SK-N-SH (cell line): ENCODE measurements at regions not wholly inside any gene's neighbourhood (a gene's known extent, or its start where the extent isn't known, plus 50 kb on each side); places are given as distances from the start of the nearest gene placed in this dataset.

Experiments
- EZH2phosphoT487 ChIP-seq: fragments of 200-600 bp; sonication (generic); IDR thresholded peaks from 2 replicates; pipeline ENCODE4 v1.6.1; 2017; ENCODE audit warnings: low read depth, mixed run types, mild to moderate bottlenecking, antibody characterized with exemption, moderate library complexity, borderline replicate concordance
- JUND ChIP-seq: IDR thresholded peaks from 2 replicates; pipeline ENCODE4 v1.4.0; 2012
- MAX ChIP-seq: IDR thresholded peaks from 2 replicates; pipeline ENCODE4 v1.4.0; 2012; ENCODE audit warnings: low read depth
- TF ChIP-seq, protein P1 (sequence below): fragments of 200-600 bp; sonication (generic); IDR thresholded peaks from 2 replicates; pipeline ENCODE4 v1.6.1; 2017; ENCODE audit warnings: antibody characterized with exemption, mild to moderate bottlenecking, moderate library complexity
- TF ChIP-seq, protein P2 (sequence below): IDR thresholded peaks from 2 replicates; pipeline ENCODE4 v1.6.1; 2012; ENCODE audit warnings: mild to moderate bottlenecking, low read depth, low read length, moderate library complexity

GRCh38 chr2:143940720-143941119 is 579.2 kb downstream of the ZEB2 start:
- TF ChIP-seq, protein P1, sequence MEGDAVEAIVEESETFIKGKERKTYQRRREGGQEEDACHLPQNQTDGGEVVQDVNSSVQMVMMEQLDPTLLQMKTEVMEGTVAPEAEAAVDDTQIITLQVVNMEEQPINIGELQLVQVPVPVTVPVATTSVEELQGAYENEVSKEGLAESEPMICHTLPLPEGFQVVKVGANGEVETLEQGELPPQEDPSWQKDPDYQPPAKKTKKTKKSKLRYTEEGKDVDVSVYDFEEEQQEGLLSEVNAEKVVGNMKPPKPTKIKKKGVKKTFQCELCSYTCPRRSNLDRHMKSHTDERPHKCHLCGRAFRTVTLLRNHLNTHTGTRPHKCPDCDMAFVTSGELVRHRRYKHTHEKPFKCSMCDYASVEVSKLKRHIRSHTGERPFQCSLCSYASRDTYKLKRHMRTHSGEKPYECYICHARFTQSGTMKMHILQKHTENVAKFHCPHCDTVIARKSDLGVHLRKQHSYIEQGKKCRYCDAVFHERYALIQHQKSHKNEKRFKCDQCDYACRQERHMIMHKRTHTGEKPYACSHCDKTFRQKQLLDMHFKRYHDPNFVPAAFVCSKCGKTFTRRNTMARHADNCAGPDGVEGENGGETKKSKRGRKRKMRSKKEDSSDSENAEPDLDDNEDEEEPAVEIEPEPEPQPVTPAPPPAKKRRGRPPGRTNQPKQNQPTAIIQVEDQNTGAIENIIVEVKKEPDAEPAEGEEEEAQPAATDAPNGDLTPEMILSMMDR: no peak
- TF ChIP-seq EZH2phosphoT487: no peak
- no peak for TF ChIP-seq MAX
- TF ChIP-seq, protein P2, sequence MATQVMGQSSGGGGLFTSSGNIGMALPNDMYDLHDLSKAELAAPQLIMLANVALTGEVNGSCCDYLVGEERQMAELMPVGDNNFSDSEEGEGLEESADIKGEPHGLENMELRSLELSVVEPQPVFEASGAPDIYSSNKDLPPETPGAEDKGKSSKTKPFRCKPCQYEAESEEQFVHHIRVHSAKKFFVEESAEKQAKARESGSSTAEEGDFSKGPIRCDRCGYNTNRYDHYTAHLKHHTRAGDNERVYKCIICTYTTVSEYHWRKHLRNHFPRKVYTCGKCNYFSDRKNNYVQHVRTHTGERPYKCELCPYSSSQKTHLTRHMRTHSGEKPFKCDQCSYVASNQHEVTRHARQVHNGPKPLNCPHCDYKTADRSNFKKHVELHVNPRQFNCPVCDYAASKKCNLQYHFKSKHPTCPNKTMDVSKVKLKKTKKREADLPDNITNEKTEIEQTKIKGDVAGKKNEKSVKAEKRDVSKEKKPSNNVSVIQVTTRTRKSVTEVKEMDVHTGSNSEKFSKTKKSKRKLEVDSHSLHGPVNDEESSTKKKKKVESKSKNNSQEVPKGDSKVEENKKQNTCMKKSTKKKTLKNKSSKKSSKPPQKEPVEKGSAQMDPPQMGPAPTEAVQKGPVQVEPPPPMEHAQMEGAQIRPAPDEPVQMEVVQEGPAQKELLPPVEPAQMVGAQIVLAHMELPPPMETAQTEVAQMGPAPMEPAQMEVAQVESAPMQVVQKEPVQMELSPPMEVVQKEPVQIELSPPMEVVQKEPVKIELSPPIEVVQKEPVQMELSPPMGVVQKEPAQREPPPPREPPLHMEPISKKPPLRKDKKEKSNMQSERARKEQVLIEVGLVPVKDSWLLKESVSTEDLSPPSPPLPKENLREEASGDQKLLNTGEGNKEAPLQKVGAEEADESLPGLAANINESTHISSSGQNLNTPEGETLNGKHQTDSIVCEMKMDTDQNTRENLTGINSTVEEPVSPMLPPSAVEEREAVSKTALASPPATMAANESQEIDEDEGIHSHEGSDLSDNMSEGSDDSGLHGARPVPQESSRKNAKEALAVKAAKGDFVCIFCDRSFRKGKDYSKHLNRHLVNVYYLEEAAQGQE: no peak
- TF ChIP-seq JUND: no peak
